ENCODE measurements at regions not wholly inside any gene's neighbourhood (a gene's known extent, or its start where the extent isn't known, plus 50 kb on each side); places are given as distances from the start of the nearest gene placed in this dataset.
"Not testable (repeated sequence)": the region's sequence is repeated elsewhere in the genome, so short reads cannot be mapped to it uniquely, and the experiment has no call there.

DNA sequence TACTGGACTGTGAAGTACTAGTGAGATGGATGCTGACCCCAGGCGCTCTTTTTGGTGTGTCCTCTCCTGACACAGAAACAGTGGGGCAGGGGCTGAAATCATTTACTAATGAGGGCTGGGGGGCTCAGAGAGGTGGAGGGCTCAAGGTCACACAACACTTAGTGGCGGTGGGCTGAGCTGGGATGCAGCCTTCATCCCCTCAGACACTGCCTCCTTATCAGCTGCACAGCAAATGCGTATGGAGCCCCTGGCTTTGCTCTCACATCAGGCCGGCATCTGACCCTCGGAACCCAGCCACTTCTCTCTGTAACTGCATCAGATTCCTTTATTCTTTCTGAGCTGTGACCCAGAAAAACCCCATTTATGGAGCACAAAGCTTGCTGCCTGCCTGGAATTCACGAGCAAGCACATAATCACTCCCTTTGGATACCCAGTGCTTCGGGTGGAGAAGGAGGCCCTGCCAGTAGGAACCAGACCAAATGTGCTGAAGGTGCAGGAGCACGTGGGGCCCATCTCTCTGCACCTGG, 736.6 kb downstream of the TBC1D22A start:
- Histone ChIP-seq H3K27me3 (ENCODE audit: insufficient read depth, poor library complexity, severe bottlenecking) (no peaks in the 10 kb centered on the region), H3K27ac (replicated peaks) (no peak overlapping the region), H3K4me3 (replicated peaks; ENCODE audit: insufficient read depth, low read length) (no peak overlapping the region)
- no peak for DNase-seq (ENCODE audit: low read depth in 1 of 2, low spot score in 1 of 2)
- TF ChIP-seq POLR2AphosphoS5 (IDR thresholded peaks at IDR 0.05; ENCODE audit: low read depth): no peak
- no peak for TF ChIP-seq GABPA (IDR thresholded peaks at IDR 0.05; ENCODE audit: low read depth)
- no peak for TF ChIP-seq CTCF (IDR thresholded peaks at IDR 0.05; ENCODE audit: insufficient read depth, low read length)
- no peak for TF ChIP-seq SPI1 (IDR thresholded peaks at IDR 0.05; ENCODE audit: borderline replicate concordance, low read depth)

DNA sequence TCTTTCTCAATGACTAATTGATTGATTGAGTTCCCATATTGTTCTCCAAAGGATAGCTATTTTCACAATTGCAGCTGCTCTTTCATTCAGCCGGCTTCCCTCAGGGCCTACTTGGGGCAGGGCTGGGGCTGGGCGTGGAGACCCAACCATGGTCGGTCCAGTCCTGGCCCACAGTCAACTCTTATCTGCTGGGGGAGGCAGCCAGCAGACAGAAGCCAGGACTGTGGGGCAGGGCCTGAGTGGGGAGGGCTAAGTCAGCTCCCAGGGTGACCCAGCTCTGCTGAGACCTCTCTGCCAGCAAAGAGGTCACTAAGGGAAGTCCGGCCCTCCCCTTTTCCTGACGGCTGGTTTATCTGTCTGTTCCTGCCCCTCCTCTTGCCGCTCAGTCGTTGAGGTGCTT, 735.2 kb downstream of the TBC1D22A start:
- H3K4me3 ChIP-seq (replicated peaks; ENCODE audit: insufficient read depth, low read length): no peak overlapping the region
- H3K27me3 ChIP-seq (ENCODE audit: insufficient read depth, poor library complexity, severe bottlenecking): no peaks in the 10 kb centered on the region
- TF ChIP-seq SPI1 (IDR thresholded peaks at IDR 0.05; ENCODE audit: borderline replicate concordance, low read depth) (no peak), REST (IDR thresholded peaks at IDR 0.05; ENCODE audit: insufficient replicate concordance, low read depth) (no peak), POLR2AphosphoS5 (IDR thresholded peaks at IDR 0.05; ENCODE audit: low read depth) (no peak), GABPA (IDR thresholded peaks at IDR 0.05; ENCODE audit: low read depth) (no peak), CTCF (IDR thresholded peaks at IDR 0.05; ENCODE audit: insufficient read depth, low read length) (no peak)
- no peak overlapping the region for H3K27ac ChIP-seq (replicated peaks)
- no peak for DNase-seq (ENCODE audit: low read depth in 1 of 2, low spot score in 1 of 2)

DNA sequence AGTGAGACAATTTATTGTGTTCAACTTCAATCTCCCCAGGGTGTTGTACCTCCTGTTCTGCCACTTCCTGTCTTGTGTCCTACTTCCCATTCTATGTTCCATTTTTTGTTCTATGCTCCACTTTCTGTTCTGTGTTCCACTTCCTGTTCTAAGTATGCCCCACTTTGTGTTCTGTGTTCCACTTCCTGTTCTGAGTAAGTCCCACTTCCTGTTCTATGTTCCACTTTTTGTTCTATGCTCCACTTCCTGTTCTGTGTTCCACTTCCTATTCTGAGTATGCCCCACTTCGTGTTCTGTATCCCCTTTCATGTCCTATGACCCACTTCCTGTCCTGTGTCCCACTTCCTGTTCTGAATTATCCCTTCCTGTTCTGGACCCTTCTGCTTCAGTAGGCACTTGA, 732.7 kb downstream of the TBC1D22A start:
- TF ChIP-seq GABPA (IDR thresholded peaks at IDR 0.05; ENCODE audit: low read depth) (peak; percentile 62), CTCF (IDR thresholded peaks at IDR 0.05; ENCODE audit: insufficient read depth, low read length) (no peak), REST (IDR thresholded peaks at IDR 0.05; ENCODE audit: insufficient replicate concordance, low read depth) (no peak), SPI1 (IDR thresholded peaks at IDR 0.05; ENCODE audit: borderline replicate concordance, low read depth) (peak; percentile 85)
- Histone ChIP-seq H3K27me3 (ENCODE audit: insufficient read depth, poor library complexity, severe bottlenecking) (no peaks in the 10 kb centered on the region), H3K27ac (replicated peaks) (no peak overlapping the region), H3K4me3 (replicated peaks; ENCODE audit: insufficient read depth, low read length) (no peak overlapping the region)
- peak; percentile 24 to 83 for DNase-seq (ENCODE audit: low read depth in 1 of 2, low spot score in 1 of 2)

GRCh38 chr22:47488131-47488530, 725.7 kb downstream of the TBC1D22A start:
- H3K4me3 ChIP-seq (replicated peaks; ENCODE audit: insufficient read depth, low read length); H3K27ac ChIP-seq (replicated peaks); DNase-seq (ENCODE audit: low read depth in 1 of 2, low spot score in 1 of 2); H3K27me3 ChIP-seq (ENCODE audit: insufficient read depth, poor library complexity, severe bottlenecking): not testable (repeated sequence)

Data from HL-60 (cell line).